Transverse colon (tissue), 4 donors: ENCODE measurements at regions not wholly inside any gene's neighbourhood (a gene's known extent, or its start where the extent isn't known, plus 50 kb on each side); places are given as distances from the start of the nearest gene placed in this dataset.
"Not testable (repeated sequence)": the region's sequence is repeated elsewhere in the genome, so short reads cannot be mapped to it uniquely, and the experiment has no call there.

Experiments
- DNase-seq: peaks from one replicate; pipeline ENCODE4 v3.0.0-alpha.2; 2019
- H3K27ac ChIP-seq, 4 donors: fragments of 200-600 bp; sonication (generic); 2 replicates each; pipeline ENCODE4 v1.5.1; 2016 to 2018; ENCODE audit warnings: inconsistent platforms in 4 of 4
- H3K27me3 ChIP-seq: fragments of 200-600 bp; sonication (generic); 2 replicates; pipeline ENCODE4 v1.5.1; 2017; ENCODE audit warnings: inconsistent platforms
- H3K36me3 ChIP-seq, 4 donors: fragments of 200-600 bp; sonication (generic); 2 replicates each; pipeline ENCODE4 v1.5.1; 2017 to 2019; ENCODE audit warnings: inconsistent platforms in 4 of 4
- H3K4me1 ChIP-seq, 4 donors: fragments of 200-600 bp; sonication (generic); 2 replicates each; pipeline ENCODE4 v1.5.1; 2017 to 2020; ENCODE audit warnings: inconsistent platforms in 4 of 4
- H3K4me3 ChIP-seq, 4 donors: fragments of 200-600 bp; sonication (generic); 1 replicate in 1 of 4; 2 replicates in 3 of 4; pipeline versions ENCODE4 v1.5.1 to v1.6.1; 2017 to 2019; ENCODE audit warnings: inconsistent platforms in 4 of 4
- H3K9me3 ChIP-seq, 2 donors: fragments of 200-600 bp; sonication (generic); 2 replicates each; pipeline ENCODE4 v1.5.1; 2017 to 2019; ENCODE audit warnings: inconsistent platforms in 2 of 2
- EP300 ChIP-seq: sonication (generic); formaldehyde crosslinking; IDR thresholded peaks from one replicate; pipeline ENCODE4 v1.6.1; 2017; ENCODE audit warnings: antibody characterized with exemption, low read depth
- POLR2A ChIP-seq: fragments of 450-650 bp; IDR thresholded peaks from one replicate; pipeline ENCODE4 v1.6.1; 2016; ENCODE audit warnings: antibody characterized with exemption, mild to moderate bottlenecking, moderate library complexity
- POLR2AphosphoS5 ChIP-seq, 3 donors: sonication (generic); formaldehyde crosslinking; IDR thresholded peaks; one replicate each; pipeline ENCODE4 v1.6.1; 2016; ENCODE audit warnings: antibody characterized with exemption in 3 of 3
- WGBS, 2 donors: methylation state at CpG; one replicate each; pipeline ENCODE4 v1.1.5; 2018; ENCODE audit warnings: low coverage in 1 of 2; 5-methylcytosine and 5-hydroxymethylcytosine counted together
- in situ Hi-C, 4 donors: fragments of 200-750 bp; cut with MboI; loops; one replicate each; pipeline versions ENCODE4 v1.15.0 to v1.15.1; 2017; ENCODE audit warnings: low sequenced_read_pairs in 3 of 4, low pct_ligation_motif_present in 1 of 4, low pct_unique_long_range_greater_than_20kb in 1 of 4
- intact Hi-C: fragments of 100-400 bp; cut with DNase I; formaldehyde crosslinking; loops from one replicate; pipeline ENCODE4 v1.15.1; 2023; ENCODE audit warnings: low total_unique reads
- TF ChIP-seq, protein P1 (sequence below), 5 experiments: fragments of 200-600 bp in 3 of 5; fragments of 450-650 bp in 2 of 5; sonication (generic) in 3 of 5; IDR thresholded peaks; 1 replicate in 2 of 5; 2 replicates in 3 of 5; pipeline ENCODE4 v1.5.1; 2016 to 2017; ENCODE audit warnings: antibody characterized with exemption in 5 of 5, inconsistent platforms in 3 of 5, mild to moderate bottlenecking in 2 of 5, moderate library complexity in 1 of 5

DNA sequence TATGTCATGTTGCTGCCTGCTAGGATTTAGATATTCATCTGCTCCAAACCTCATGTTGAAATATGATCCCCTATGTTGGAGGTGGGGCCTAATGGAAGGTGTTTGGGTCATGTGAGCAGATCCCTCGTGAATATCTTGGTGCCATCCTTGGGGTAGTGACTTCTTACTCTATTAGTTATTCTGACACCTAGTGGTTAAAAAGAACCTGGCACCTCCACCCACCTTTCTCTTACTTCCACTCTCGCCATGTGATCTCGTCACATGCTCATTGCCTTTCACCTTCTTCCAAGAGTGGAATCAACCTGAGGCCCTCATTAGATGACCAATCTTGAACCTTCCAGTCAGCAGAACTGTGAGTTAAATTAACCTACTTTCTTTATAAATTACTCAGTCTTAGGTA is 549.4 kb upstream of the SYNCRIP start:
- Histone ChIP-seq H3K27me3 (no peaks in the 10 kb centered on the region), H3K4me3 (no peak overlapping the region), H3K27ac (no peak overlapping the region), H3K9me3 (no peaks in the 10 kb centered on the region), H3K36me3 (no peaks in the 10 kb centered on the region), H3K4me1 (no peaks in the 10 kb centered on the region)
- in situ Hi-C loops (no loop called here), intact Hi-C loops (no loop called here)
- TF ChIP-seq, protein P1, sequence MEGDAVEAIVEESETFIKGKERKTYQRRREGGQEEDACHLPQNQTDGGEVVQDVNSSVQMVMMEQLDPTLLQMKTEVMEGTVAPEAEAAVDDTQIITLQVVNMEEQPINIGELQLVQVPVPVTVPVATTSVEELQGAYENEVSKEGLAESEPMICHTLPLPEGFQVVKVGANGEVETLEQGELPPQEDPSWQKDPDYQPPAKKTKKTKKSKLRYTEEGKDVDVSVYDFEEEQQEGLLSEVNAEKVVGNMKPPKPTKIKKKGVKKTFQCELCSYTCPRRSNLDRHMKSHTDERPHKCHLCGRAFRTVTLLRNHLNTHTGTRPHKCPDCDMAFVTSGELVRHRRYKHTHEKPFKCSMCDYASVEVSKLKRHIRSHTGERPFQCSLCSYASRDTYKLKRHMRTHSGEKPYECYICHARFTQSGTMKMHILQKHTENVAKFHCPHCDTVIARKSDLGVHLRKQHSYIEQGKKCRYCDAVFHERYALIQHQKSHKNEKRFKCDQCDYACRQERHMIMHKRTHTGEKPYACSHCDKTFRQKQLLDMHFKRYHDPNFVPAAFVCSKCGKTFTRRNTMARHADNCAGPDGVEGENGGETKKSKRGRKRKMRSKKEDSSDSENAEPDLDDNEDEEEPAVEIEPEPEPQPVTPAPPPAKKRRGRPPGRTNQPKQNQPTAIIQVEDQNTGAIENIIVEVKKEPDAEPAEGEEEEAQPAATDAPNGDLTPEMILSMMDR (IDR thresholded peaks at IDR 0.05): peak in 3 of 5 experiments; percentile 17 to 30 (median 25)
- TF ChIP-seq EP300: no peak
- no peak for DNase-seq
- 37 to 38% methylated on average over 2 to 3 of the region's 3 CpGs for WGBS, 2 donors

DNA sequence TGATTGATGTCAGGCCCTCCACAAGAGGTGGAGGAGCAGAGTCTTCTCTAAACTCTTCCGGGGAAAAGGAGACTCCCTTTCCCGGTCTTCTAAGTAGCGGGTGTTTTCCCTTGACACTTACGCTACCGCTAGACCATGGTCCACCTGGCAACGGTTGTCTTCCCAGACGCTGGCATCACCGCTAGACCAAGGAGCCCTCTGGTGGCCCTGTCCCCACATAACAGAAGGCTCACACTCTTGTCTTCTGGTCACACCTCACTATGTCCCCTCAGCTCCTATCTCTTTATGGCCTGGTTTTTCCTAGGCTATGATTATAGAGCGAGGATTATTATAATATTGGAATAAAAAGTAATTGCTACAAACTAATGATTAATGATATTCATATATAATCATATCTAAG is 532.5 kb upstream of the SYNCRIP start:
- H3K27me3 ChIP-seq, intact Hi-C loops, H3K4me3 ChIP-seq, H3K9me3 ChIP-seq, DNase-seq, in situ Hi-C loops, H3K36me3 ChIP-seq, H3K27ac ChIP-seq, H3K4me1 ChIP-seq: not testable (repeated sequence)
- 60 to 78% methylated on average over 1 to 9 of the region's 9 CpGs for WGBS, 2 donors
- TF ChIP-seq, protein P1 (IDR thresholded peaks at IDR 0.05): peak in 1 of 5 experiments; percentile 22

DNA sequence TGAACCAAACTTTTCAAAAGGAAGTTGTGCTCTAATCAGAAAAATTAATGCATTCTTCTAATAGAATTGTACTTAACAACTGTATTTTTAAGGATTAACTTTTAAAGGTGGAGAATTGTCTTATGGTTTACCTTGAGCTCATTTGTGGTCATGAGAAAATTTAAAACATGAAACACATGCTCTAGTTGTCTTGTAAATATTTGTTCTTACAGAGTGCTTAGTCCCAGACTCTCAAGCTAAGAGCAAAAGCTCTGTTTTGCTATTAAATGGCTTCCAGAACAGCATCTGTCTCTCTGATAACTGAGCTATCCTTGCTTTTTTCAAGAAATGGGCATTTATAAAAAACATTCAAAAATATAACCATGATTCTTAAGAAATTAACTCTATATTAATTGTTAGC is 512.2 kb upstream of the SYNCRIP start:
- in situ Hi-C loops (no loop called here), intact Hi-C loops (no loop called here)
- Histone ChIP-seq H3K27ac (no peak overlapping the region), H3K27me3 (no peaks in the 10 kb centered on the region), H3K4me1 (no peaks in the 10 kb centered on the region), H3K4me3 (no peak overlapping the region), H3K36me3 (no peaks in the 10 kb centered on the region), H3K9me3 (no peaks in the 10 kb centered on the region)
- TF ChIP-seq, protein P1 (IDR thresholded peaks at IDR 0.05): no peak
- no peak for TF ChIP-seq EP300
- no peak for TF ChIP-seq POLR2AphosphoS5 (IDR thresholded peaks at IDR 0.05)
- TF ChIP-seq POLR2A: no peak
- no peak for DNase-seq

DNA sequence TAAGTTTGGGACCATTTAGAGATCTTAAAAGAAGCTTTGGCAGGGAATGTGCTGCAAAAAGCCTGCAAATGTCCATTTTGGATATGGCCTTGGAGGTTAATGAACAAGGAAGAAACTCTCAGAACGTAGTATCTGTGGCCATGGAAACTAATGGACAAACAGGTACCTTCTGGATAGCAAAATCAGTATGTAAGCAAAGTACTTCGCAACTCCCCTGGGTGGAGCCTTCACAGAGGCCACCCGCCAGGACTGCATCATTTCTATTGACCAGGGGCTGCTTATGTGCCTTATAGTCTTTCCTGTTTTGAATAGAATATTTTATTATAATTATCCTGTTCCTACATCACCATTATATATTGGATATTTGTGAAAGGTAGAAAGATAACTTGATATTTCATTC is 510.8 kb upstream of the SYNCRIP start:
- H3K27me3 ChIP-seq: no peaks in the 10 kb centered on the region
- no peaks in the 10 kb centered on the region for H3K4me1 ChIP-seq
- 47 to 69% methylated on average over 3 of the region's 3 CpGs for WGBS, 2 donors
- no peak for DNase-seq
- intact Hi-C loops: no loop called here
- H3K9me3 ChIP-seq: no peaks in the 10 kb centered on the region
- TF ChIP-seq EP300 (no peak), POLR2AphosphoS5 (IDR thresholded peaks at IDR 0.05) (no peak)
- TF ChIP-seq, protein P1 (IDR thresholded peaks at IDR 0.05): no peak
- in situ Hi-C loops: no loop called here
- no peak overlapping the region for H3K4me3 ChIP-seq
- H3K27ac ChIP-seq: no peak overlapping the region
- no peaks in the 10 kb centered on the region for H3K36me3 ChIP-seq
